Smooth muscle cell (in vitro differentiated cells): ENCODE measurements at regions not wholly inside any gene's neighbourhood (a gene's known extent, or its start where the extent isn't known, plus 50 kb on each side); places are given as distances from the start of the nearest gene placed in this dataset.

ENCODE experiments used
- DNase-seq: peaks from one replicate; lab custom pipeline; 2025; ENCODE audit not compliant: unreplicated experiment; lab: John Stamatoyannopoulos, UW
- H2AFZ ChIP-seq: fragments of 200-600 bp; sonication (generic); 2 replicates; pipeline ENCODE4 v1.6.0; 2016; ENCODE audit warnings: antibody characterized with exemption, low read depth, mild to moderate bottlenecking
- H3F3A ChIP-seq: fragments of 200-600 bp; sonication (generic); 2 replicates; pipeline ENCODE4 v1.6.0; 2017; ENCODE audit warnings: antibody characterized with exemption, low read depth
- H3K27ac ChIP-seq: fragments of 200-600 bp; sonication (generic); 2 replicates; pipeline ENCODE4 v1.5.1; 2016; ENCODE audit warnings: low read depth, mild to moderate bottlenecking
- H3K27me3 ChIP-seq: fragments of 200-600 bp; sonication (generic); 2 replicates; pipeline ENCODE4 v1.6.1; 2016; ENCODE audit warnings: low read depth, mild to moderate bottlenecking
- H3K36me3 ChIP-seq: fragments of 200-600 bp; sonication (generic); 2 replicates; pipeline ENCODE4 v1.5.1; 2016; ENCODE audit warnings: low read depth
- H3K4me1 ChIP-seq: fragments of 200-600 bp; sonication (generic); 2 replicates; pipeline ENCODE4 v1.5.1; 2016; ENCODE audit warnings: low read depth
- H3K4me2 ChIP-seq: fragments of 200-600 bp; sonication (generic); 2 replicates; pipeline ENCODE4 v1.6.0; 2016; ENCODE audit warnings: mild to moderate bottlenecking
- H3K4me3 ChIP-seq: fragments of 200-600 bp; sonication (generic); 2 replicates; pipeline ENCODE4 v1.5.1; 2016; ENCODE audit warnings: mild to moderate bottlenecking
- H3K79me2 ChIP-seq: fragments of 200-600 bp; sonication (generic); 2 replicates; pipeline ENCODE4 v1.6.0; 2016; ENCODE audit warnings: low read depth, mild to moderate bottlenecking
- H3K9ac ChIP-seq: fragments of 200-600 bp; sonication (generic); 2 replicates; pipeline ENCODE4 v1.6.0; 2016; ENCODE audit warnings: low read depth
- H3K9me3 ChIP-seq: fragments of 200-600 bp; sonication (generic); replicated peaks from 2 replicates; pipeline ENCODE4 v1.5.1; 2016; ENCODE audit warnings: low read depth
- H4K20me1 ChIP-seq: fragments of 200-600 bp; sonication (generic); 2 replicates; pipeline ENCODE4 v1.6.0; 2016; ENCODE audit warnings: low read depth
- WGBS: methylation state at CpG from one replicate; pipeline ENCODE4 v1.1.7; 2016; ENCODE audit warnings: low lambda C conversion rate; 5-methylcytosine and 5-hydroxymethylcytosine counted together
- TF ChIP-seq, protein P1 (sequence below): fragments of 200-600 bp; sonication (generic); IDR thresholded peaks from 2 replicates; pipeline ENCODE4 v1.5.1; 2017; ENCODE audit warnings: borderline replicate concordance, mild to moderate bottlenecking, antibody characterized with exemption; ENCODE audit not compliant: insufficient read depth, poor library complexity, severe bottlenecking

- 85% methylated on average over 8 of the region's 8 CpGs for WGBS
- H3K27me3 ChIP-seq = no peaks in the 10 kb centered on the region
Measured at GRCh38 chr1:30538993-30539867, 184.2 kb downstream of the MATN1 start.

DNA sequence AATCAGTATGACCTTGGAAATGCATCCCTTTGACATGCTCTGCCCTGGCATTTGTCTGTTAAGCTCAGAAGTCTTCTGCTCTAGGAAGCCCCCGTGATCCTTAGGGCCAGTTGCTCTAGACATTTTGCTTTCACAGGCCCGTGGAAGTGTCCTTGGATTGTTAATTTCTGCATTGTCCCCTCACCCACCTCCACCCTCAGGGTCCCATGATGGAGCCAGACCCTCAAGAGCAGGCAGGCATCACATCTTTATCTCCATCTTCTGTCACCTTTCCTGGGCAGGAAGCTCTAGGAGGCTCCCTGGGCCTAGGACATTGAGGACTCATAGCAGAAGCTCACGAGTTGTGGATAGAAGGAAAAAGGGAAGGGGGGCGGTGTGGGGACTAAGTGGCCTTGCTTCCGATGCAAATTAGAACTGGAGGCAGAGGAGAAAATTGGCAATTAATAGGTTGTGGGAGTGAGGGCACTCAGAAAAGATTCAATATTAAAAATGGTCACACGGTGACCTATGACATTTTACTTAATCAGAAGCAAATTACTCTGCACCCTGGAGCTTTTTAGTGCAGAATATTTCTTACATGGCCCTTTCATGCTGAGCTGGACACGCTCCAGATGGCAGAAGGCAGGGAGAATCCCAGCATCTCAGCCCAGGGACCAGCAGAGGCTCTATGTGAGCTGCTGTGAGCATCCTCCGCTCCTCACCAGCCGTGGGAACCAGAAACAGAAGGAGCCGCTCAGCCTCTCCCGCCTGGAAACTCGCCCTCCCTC, 185.0 kb downstream of the MATN1 start:
- Histone ChIP-seq H2AFZ (no peak overlapping the region), H3K27me3 (no peaks in the 10 kb centered on the region)
- TF ChIP-seq, protein P1, sequence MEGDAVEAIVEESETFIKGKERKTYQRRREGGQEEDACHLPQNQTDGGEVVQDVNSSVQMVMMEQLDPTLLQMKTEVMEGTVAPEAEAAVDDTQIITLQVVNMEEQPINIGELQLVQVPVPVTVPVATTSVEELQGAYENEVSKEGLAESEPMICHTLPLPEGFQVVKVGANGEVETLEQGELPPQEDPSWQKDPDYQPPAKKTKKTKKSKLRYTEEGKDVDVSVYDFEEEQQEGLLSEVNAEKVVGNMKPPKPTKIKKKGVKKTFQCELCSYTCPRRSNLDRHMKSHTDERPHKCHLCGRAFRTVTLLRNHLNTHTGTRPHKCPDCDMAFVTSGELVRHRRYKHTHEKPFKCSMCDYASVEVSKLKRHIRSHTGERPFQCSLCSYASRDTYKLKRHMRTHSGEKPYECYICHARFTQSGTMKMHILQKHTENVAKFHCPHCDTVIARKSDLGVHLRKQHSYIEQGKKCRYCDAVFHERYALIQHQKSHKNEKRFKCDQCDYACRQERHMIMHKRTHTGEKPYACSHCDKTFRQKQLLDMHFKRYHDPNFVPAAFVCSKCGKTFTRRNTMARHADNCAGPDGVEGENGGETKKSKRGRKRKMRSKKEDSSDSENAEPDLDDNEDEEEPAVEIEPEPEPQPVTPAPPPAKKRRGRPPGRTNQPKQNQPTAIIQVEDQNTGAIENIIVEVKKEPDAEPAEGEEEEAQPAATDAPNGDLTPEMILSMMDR = no peak

More at GRCh38 chr1:30538993-30539867, 184.2 kb downstream of the MATN1 start:
- DNase-seq = no peak
- Histone ChIP-seq H3K36me3 (no peaks in the 10 kb centered on the region), H2AFZ (no peak overlapping the region), H3K27ac (no peak overlapping the region), H3K9ac (no peak overlapping the region), H3K4me2 (no peak overlapping the region), H3K79me2 (no peaks in the 10 kb centered on the region), H3K4me3 (no peak overlapping the region), H3F3A (no peaks in the 10 kb centered on the region), H4K20me1 (no peaks in the 10 kb centered on the region), H3K9me3 (no peaks in the 10 kb centered on the region), H3K4me1 (no peaks in the 10 kb centered on the region)
- TF ChIP-seq, protein P1 = no peak

GRCh38 chr1:30537279-30537678, 186.1 kb downstream of the MATN1 start:
- Histone ChIP-seq H3K27ac (no peak overlapping the region), H3K36me3 (no peaks in the 10 kb centered on the region), H3K9ac (no peak overlapping the region), H4K20me1 (no peaks in the 10 kb centered on the region), H2AFZ (no peak overlapping the region), H3K4me2 (no peak overlapping the region), H3K79me2 (no peaks in the 10 kb centered on the region), H3K4me3 (no peak overlapping the region), H3K9me3 (no peaks in the 10 kb centered on the region), H3K27me3 (no peaks in the 10 kb centered on the region), H3K4me1 (no peaks in the 10 kb centered on the region), H3F3A (no peaks in the 10 kb centered on the region)
- no peak for DNase-seq
- TF ChIP-seq, protein P1 = no peak
- WGBS = 91% methylated on average over 3 of the region's 3 CpGs

More for the DNA sequence above, 185.0 kb downstream of the MATN1 start:
- DNase-seq = no peak
- no peak overlapping the region for H3K4me2 ChIP-seq
- 78% methylated on average over 12 of the region's 12 CpGs for WGBS
- no peaks in the 10 kb centered on the region for H4K20me1 ChIP-seq
- H3K4me3 ChIP-seq = no peak overlapping the region
- no peaks in the 10 kb centered on the region for H3K9me3 ChIP-seq
- no peaks in the 10 kb centered on the region for H3K4me1 ChIP-seq
- no peaks in the 10 kb centered on the region for H3K36me3 ChIP-seq
- no peak overlapping the region for H3K9ac ChIP-seq
- no peaks in the 10 kb centered on the region for H3K79me2 ChIP-seq
- no peak overlapping the region for H3K27ac ChIP-seq
- no peaks in the 10 kb centered on the region for H3F3A ChIP-seq
